Hepatocyte (in vitro differentiated cells): ENCODE measurements at regions not wholly inside any gene's neighbourhood (a gene's known extent, or its start where the extent isn't known, plus 50 kb on each side); places are given as distances from the start of the nearest gene placed in this dataset.
"Not testable (repeated sequence)": the region's sequence is repeated elsewhere in the genome, so short reads cannot be mapped to it uniquely, and the experiment has no call there.

Source experiments
- DNase-seq: peaks from one replicate; pipeline ENCODE4 v3.0.0-alpha.2; 2016; ENCODE audit warnings: low spot score
- H2AFZ ChIP-seq: fragments of 200-600 bp; sonication (generic); 2 replicates; pipeline ENCODE4 v1.6.0; 2016; ENCODE audit warnings: antibody characterized with exemption, mild to moderate bottlenecking
- H3K27ac ChIP-seq: fragments of 200-600 bp; sonication (generic); 2 replicates; pipeline ENCODE4 v1.5.1; 2016; ENCODE audit warnings: mild to moderate bottlenecking
- H3K27me3 ChIP-seq: fragments of 200-600 bp; sonication (generic); 2 replicates; pipeline ENCODE4 v1.6.1; 2016
- H3K36me3 ChIP-seq: fragments of 200-600 bp; sonication (generic); replicated peaks from 2 replicates; pipeline ENCODE4 v1.5.1; 2016; ENCODE audit warnings: low read depth; ENCODE audit not compliant: insufficient read depth
- H3K4me1 ChIP-seq: fragments of 200-600 bp; sonication (generic); 2 replicates; pipeline ENCODE4 v1.5.1; 2016; ENCODE audit warnings: mild to moderate bottlenecking, moderate library complexity; ENCODE audit not compliant: insufficient read depth
- H3K4me2 ChIP-seq: fragments of 200-600 bp; sonication (generic); 2 replicates; pipeline ENCODE4 v1.6.0; 2016
- H3K4me3 ChIP-seq: fragments of 200-600 bp; sonication (generic); 2 replicates; pipeline ENCODE4 v1.5.1; 2016; ENCODE audit warnings: mild to moderate bottlenecking
- H3K79me2 ChIP-seq: fragments of 200-600 bp; sonication (generic); 2 replicates; pipeline ENCODE4 v1.6.0; 2017; ENCODE audit warnings: mild to moderate bottlenecking
- H3K9me2 ChIP-seq: fragments of 200-600 bp; sonication (generic); replicated peaks from 2 replicates; pipeline ENCODE4 v1.6.0; 2017; ENCODE audit warnings: mild to moderate bottlenecking; ENCODE audit not compliant: insufficient read depth
- H3K9me3 ChIP-seq: fragments of 200-600 bp; sonication (generic); 2 replicates; pipeline ENCODE4 v1.5.1; 2016; ENCODE audit warnings: low read depth, mild to moderate bottlenecking
- H4K20me1 ChIP-seq: fragments of 200-600 bp; sonication (generic); 2 replicates; pipeline ENCODE4 v1.6.0; 2016; ENCODE audit warnings: mild to moderate bottlenecking; ENCODE audit not compliant: insufficient read depth, poor library complexity, severe bottlenecking
- CTCF ChIP-seq: fragments of 200-600 bp; sonication (generic); IDR thresholded peaks from 2 replicates; pipeline ENCODE4 v1.5.1; 2016; ENCODE audit warnings: antibody characterized with exemption, mild to moderate bottlenecking; ENCODE audit not compliant: poor library complexity
- EZH2 ChIP-seq: fragments of 200-600 bp; sonication (generic); IDR thresholded peaks from 2 replicates; pipeline ENCODE4 v1.6.1; 2016; ENCODE audit warnings: antibody characterized with exemption, mild to moderate bottlenecking, borderline replicate concordance
- EZH2phosphoT487 ChIP-seq: fragments of 200-600 bp; sonication (generic); IDR thresholded peaks from one replicate; pipeline ENCODE4 v1.6.1; 2018; ENCODE audit warnings: antibody characterized with exemption, mild to moderate bottlenecking, low read depth, moderate library complexity; ENCODE audit not compliant: unreplicated experiment, severe bottlenecking
- WGBS: methylation state at CpG from one replicate; pipeline ENCODE4 v1.1.6; 2016; ENCODE audit warnings: low lambda C conversion rate; ENCODE audit errors: missing lambda C conversion rate; 5-methylcytosine and 5-hydroxymethylcytosine counted together

- no peaks in the 10 kb centered on the region for H3K36me3 ChIP-seq
- H3K27me3 ChIP-seq: no peaks in the 10 kb centered on the region
- TF ChIP-seq CTCF (no peak), EZH2phosphoT487 (no peak)
- no peak overlapping the region for H3K27ac ChIP-seq
- H3K4me1 ChIP-seq: no peaks in the 10 kb centered on the region
- H3K9me2 ChIP-seq: no peaks in the 10 kb centered on the region
- no peak overlapping the region for H2AFZ ChIP-seq
- H3K4me3 ChIP-seq: no peak overlapping the region
- no peak overlapping the region for H3K4me2 ChIP-seq
- H3K9me3 ChIP-seq: no peaks in the 10 kb centered on the region
- DNase-seq: no peak
- H4K20me1 ChIP-seq: no peaks in the 10 kb centered on the region
- H3K79me2 ChIP-seq: no peaks in the 10 kb centered on the region
These were observed 515.4 kb downstream of the DIPK2A start for GRCh38 chr3:144487011-144487410.

GRCh38 chr3:144488927-144489326 is 517.3 kb downstream of the DIPK2A start:
- Histone ChIP-seq H4K20me1 (no peaks in the 10 kb centered on the region), H3K4me2 (no peak overlapping the region), H3K9me2 (no peaks in the 10 kb centered on the region), H3K4me1 (no peaks in the 10 kb centered on the region), H2AFZ (no peak overlapping the region), H3K79me2 (no peaks in the 10 kb centered on the region), H3K27ac (no peak overlapping the region), H3K9me3 (no peaks in the 10 kb centered on the region), H3K4me3 (no peak overlapping the region), H3K36me3 (no peaks in the 10 kb centered on the region), H3K27me3 (no peaks in the 10 kb centered on the region)
- no peak for DNase-seq
- TF ChIP-seq EZH2 (no peak), EZH2phosphoT487 (no peak), CTCF (no peak)

DNA sequence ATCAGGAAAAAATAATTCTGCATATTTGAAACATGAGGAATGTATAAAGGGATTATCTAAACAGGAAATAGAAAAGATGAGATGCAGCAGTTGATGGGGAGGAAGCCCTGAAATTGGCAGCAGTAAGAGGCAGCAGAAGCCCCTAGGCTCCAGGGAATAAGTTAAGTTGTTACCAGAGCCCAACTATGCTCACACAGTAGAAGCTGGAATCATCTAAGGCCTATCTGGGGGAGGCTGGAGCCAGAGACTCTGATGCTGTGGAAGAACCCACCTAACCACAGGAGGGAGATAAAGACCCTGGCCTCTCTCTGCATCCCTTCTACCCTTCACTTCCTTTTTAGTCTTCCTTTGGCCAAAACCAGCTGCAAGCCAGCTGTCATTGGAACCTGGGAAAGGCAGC is 519.7 kb downstream of the DIPK2A start:
- H3K36me3 ChIP-seq: no peaks in the 10 kb centered on the region

DNA sequence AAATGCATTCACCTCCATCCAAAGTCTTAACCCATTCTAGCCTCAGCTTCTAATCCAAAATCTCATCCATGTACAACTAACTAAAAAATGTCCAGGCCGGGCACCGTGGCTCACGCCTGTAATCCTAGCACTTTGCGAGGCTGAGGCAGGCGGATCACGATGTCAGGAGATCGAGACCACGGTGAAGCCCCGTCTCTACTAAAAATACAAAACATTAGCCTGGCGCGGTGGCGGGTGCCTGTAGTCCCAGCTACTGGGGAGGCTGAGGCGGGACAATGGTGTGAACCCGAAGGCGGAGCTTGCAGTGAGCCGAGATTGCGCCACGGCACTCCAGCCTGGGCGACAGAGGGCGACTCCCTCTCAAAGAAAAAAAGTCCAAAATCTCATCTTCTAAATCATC is 523.0 kb downstream of the DIPK2A start:
- WGBS: 99% methylated on average over 20 of the region's 20 CpGs
- H3K9me3 ChIP-seq: not testable (repeated sequence)

More for the DNA sequence above, 519.7 kb downstream of the DIPK2A start:
- Histone ChIP-seq H3K9me2 (no peaks in the 10 kb centered on the region), H3K27ac (no peak overlapping the region), H4K20me1 (no peaks in the 10 kb centered on the region), H3K4me2 (no peak overlapping the region), H3K4me1 (no peaks in the 10 kb centered on the region), H3K4me3 (no peak overlapping the region), H3K79me2 (no peaks in the 10 kb centered on the region), H3K27me3 (no peaks in the 10 kb centered on the region), H3K9me3 (no peaks in the 10 kb centered on the region), H2AFZ (no peak overlapping the region)
- no peak for TF ChIP-seq CTCF
- no peak for TF ChIP-seq EZH2
- TF ChIP-seq EZH2phosphoT487: no peak
- DNase-seq: no peak

More for the DNA sequence above, 523.0 kb downstream of the DIPK2A start:
- not testable (repeated sequence) for DNase-seq, H3K27me3 ChIP-seq, H3K79me2 ChIP-seq, H3K4me3 ChIP-seq, H3K4me1 ChIP-seq, H2AFZ ChIP-seq, H4K20me1 ChIP-seq, H3K36me3 ChIP-seq, H3K9me2 ChIP-seq, H3K4me2 ChIP-seq, H3K27ac ChIP-seq
